Medulla oblongata (tissue), 1 donor: ENCODE measurements at regions not wholly inside any gene's neighbourhood (a gene's known extent, or its start where the extent isn't known, plus 50 kb on each side); places are given as distances from the start of the nearest gene placed in this dataset.

ENCODE experiments used
- DNase-seq: peaks from one replicate; pipeline ENCODE4 v3.0.0-alpha.2; 2015; ENCODE audit errors: extremely low spot score

DNA sequence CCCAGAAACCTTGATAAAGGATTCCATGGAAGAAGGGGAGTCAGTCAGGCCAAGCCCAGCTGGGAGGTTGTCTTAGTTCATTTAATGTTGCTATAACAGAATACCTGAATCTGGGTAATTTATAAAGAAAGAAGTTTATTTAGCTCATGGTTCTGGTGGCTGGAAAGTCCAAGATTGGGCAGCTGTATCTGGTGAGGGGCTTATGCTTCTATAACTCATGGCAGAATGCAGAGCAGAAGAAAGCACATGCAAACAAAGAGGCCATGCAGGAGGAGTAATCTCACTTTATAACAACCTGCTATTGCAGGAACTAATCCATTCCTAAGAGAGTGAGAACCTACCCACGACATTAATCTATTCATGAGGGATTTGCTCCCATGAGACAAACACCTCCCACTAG is 54.2 kb upstream of the ANKRD1 start:
- DNase-seq: no peak

DNA sequence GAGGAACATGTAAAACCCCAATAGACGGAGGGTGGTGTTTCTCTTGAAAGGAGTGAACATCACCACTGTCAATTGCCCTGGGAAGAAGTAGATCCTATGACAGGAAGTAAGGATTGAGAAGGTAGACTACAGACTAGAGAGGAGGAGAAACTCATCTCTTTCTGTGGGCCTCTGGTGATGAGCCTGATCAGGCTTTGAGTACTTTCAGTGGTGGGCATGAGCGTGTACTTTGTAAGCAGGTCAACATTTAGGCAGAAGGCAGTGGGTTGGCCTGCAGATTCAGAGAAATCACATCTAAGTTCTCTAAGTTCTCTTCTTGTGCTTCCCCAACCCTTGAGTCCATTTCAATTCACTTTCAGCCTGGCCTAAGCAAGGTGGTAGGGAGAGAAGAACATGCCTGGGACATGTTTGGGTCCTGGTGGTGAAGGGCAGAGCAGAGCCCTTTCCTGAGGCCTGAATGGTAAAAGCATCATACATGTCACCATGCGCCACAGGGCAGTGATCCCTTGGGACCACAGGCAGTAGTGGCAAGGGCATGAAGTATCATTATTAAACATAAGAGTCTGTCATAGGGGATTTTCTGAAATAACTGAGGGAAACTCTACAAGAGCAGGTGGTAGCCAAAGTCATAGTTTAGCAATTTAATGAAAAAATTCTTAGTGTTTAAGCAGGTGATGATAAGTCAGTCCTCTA is 56.4 kb upstream of the ANKRD1 start:
- DNase-seq: no peak

DNA sequence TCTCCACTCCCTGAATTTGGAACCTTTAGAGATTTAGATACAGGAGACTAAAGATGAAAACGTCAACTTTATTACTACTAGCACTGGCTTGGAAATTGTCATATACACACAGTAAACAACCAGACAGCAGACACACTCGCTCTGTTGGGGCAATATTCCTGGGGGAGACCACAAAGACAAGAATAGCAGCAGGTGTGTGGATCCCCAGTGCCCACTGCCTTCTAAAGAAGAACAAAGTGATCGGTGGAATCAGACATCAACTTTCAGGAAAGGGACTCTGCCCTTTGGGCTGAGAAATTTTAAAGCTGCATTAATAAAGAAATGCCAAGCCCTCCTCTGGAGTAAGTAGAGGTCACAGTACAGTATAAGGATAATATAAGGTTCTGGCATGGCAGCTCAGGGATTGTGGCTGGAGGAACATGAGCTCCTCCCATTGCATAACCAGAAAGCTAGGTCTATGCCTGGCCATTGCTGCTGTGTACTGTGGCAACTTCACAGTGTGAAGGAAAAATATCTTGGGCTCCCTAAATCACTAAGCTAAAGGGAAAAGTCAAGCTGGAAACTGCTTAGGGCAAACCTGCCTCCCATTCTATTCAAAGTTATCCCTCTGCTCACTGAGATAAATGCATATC is 57.1 kb upstream of the ANKRD1 start:
- no peak for DNase-seq

DNA sequence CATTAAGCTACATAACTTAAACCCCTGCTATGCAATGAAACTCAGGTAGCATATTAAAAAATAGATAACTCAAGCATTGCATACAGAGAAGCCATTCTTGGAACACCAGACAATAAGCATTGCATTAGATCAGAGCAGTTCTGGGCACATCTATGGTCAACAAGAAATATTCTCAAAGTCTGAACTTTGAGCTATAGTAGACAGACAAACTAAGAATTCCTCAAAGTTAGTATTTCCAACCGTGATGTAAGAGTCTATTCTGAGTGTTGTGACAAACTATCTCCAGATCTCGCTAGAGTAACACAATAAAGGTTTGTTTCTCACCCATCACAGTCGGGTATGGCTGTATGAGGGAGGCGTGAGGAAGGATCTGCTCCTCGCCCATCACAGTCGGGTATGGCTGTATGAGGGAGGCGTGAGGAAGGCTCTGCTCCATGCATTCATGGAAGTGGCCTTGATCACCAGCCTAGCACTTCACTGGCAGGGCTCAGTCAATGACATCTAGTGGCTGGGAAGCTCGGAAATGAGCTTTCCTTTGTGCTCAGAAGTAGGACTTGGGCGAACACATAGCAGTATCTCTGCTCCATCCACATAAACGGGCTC is 61.6 kb upstream of the ANKRD1 start:
- DNase-seq: no peak

DNA sequence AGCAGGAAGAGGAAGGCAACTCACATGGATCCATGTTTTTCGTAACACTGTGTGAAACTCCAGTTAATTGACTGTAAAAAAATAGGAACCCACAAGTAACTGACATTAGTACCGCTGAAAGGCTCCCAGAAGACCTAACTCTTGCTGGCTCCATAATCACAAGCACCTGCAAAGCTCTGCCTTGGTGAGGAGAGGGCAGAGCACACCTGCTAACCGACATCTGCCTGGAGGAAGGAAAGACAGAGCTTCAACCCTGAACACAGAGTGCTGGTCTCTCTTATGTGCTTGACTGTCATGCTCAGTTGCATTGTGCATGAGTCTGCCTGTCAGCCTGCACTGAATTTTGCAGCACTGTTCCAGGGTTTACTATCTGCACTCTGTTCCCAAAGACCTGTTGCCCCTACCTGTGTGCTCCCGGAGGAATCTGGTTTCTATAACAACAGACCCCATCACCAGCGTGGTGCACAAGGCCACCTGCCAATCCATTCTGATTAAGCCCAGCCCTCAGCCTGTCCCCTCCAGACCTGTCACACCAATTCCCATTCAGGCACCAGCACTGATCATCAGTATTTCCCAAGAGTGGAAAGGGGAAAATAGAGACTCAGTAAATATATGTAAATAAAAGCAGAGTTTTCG is 63.1 kb upstream of the ANKRD1 start:
- DNase-seq: no peak

DNA sequence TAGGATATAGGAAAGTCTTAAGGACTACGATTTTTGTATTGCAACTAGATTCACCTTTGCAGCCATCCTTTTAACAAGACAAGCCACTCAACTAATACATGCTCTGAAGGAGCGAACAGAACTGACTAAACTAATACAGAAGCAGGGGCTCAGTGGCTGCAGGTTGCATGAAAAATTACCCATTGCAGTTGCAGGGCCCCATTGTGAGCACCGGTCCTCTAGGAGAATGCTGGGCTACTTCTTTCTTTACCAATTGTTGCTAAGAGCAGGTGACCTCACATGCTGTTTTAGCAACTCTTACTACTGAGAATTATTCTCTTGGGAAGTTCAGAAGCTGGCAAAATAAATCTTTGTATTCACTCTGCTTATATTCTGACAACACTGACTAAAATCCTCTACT is 64.0 kb upstream of the ANKRD1 start:
- no peak for DNase-seq

DNA sequence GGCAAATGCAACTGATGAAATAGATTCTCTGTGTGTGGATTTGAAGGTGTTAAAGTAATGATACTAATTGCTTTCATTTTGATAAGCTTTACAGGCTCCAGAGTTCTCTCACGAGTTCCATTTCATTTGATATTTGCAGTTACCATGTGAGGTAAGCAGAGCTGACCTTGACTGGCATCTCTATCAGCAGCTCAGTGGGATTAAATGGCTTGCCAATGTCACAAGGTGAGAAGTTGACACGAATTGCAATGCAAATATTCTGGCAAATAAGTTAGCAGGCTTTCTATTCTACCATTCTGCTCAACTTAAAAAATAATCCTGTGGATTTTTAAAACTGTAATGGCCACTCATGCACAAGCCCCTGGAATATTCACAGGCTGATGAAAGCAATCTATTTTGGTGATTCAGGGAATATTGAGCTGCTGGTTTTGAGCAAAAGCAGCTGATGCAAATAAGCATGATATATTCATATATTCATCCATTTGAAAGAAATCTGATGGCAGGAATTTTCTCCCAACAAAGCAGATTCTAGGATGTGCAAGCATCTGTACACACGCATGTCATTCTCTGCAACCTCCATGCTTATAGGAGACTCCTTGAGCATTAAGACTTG is 64.5 kb upstream of the ANKRD1 start:
- DNase-seq: no peak

DNA sequence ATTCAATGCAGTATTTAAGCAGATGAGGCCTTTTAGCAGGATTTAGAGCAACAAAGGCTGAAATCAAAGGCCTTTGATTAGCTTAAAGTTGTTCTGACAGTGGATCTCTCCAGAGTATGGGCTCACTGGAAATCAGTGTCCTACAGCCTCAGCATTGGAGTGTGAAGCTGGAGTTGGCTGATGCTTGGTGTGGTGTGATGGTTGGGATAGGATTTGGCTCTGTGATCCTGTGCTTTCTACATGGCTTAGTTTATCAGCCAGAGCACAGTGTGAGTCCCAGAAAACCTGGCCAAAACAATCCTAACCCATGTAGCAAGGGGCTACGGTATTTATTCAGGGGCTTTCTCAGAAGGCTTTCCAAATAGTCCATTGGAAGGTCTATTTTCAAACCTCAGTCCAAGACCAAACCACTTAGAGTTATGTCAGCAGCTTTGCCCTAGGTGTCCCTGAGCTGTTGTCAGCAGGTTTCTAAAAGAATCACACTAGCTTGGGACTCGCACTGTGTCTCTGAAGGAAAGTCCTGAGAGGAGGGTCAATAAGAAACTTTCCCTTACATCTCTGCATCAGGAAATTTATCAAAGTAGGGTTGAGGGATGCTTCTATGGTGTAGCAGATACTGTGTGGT is 65.4 kb upstream of the ANKRD1 start:
- no peak for DNase-seq

DNA sequence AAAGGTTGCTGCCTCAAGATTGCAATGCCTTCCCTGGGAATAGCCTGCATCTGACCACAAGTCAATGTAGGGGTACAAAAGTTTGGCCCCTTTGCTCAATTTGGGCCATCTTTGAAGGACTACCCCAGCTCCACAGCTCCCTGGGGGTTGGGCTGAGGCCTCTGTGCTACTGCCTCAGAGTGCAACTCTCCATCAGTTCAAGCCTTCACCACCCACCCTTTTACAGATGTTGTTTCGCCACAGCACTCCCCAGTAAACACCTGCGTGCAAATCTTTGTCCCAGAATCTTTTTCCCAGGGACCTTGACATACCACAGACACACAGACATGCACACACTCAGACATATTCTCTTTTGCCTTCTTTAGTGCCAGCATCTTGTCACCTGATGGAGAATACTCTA is 66.0 kb upstream of the ANKRD1 start:
- DNase-seq: no peak

DNA sequence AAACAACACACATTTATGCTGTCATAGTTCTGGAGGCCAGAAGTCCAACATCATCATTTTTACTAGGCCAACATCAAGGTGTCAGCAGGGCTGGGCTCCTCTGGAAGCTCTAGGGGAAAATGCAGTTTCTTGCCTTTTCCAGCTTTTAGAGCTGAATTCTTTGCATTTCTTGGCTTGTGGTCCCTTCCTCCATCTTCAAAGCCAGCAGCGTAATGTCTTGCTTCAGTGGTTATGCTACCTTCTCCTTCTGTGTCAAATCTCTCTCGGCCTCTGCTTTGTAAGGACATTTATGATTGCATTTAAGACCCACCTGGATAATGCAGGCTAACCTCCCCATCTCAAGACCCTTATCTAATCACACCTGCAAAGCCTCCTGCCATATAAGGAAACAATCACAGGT is 66.5 kb upstream of the ANKRD1 start:
- DNase-seq: no peak

DNA sequence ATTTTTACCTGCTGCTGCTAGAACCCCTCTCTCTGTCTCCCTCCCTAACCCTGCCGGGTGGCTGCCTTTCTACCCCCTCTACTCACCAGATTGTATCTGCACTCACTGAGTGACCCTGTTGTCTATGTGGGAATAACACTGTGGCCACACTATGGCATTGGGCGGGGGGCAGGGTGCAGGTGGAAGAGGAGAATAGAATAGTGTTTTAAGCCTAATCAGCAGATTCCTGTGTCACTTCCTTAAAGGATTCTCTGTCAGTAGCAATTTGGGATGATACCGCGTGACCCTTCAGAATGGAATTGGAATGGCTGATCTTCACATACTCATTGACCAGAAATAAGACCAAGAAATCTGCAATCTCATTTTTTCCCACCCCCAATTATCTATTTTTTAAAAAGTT is 67.1 kb upstream of the ANKRD1 start:
- DNase-seq: no peak

DNA sequence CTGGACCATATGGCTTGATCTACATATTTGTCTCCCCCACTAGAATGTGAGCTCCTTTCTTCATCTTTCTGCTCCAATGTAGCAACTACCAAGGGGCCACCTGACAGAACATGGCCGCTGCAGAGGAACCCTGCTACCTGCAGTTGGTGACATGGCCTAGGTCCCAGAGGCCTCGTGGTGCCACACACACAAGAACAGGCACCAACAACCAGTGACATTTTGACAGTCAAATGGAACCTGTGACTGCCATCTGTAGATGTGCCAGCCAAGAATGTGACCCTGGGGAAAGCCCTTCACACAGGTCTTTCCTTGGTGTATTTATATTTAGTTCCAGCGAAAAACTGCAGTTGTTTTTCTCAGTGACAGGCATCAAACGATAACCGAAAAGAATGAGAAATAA is 67.9 kb upstream of the ANKRD1 start:
- no peak for DNase-seq

DNA sequence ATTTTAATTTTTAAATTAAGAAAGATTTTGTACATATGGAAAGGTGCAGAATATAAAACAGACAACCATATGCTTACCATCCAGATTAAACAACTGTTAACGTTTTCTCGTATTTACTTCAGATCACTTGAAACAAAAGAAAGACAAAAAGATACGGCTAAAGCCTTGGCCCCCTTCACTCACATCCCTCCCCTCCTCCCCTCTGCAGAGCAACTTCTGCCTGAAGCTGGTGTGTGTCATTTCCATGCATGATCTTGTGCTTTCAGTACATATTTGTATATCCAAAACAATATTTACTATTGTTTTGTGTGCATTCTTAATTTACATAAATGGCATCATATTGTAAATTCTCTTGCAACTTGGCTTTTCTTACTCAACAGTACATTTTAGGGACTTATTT is 68.5 kb upstream of the ANKRD1 start:
- DNase-seq: no peak

DNA sequence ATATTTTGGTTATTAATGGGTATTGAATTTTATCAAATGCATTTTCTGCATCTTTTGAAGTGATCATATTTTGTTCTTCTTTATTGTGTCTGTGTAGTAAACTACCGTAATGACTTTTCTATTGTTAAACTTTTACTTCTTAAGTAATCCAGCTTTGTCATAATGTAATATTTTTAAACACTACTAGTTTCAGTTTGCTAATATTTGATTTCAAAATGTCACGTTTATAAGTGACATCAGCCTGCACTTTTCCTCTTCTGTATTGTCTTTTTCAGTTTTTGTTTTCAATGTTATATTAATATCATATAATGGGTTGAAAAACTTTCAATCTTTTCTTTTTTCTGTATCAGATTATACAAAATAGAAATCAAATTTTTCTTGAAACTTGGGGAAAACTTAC is 71.6 kb upstream of the ANKRD1 start:
- DNase-seq: no peak

DNA sequence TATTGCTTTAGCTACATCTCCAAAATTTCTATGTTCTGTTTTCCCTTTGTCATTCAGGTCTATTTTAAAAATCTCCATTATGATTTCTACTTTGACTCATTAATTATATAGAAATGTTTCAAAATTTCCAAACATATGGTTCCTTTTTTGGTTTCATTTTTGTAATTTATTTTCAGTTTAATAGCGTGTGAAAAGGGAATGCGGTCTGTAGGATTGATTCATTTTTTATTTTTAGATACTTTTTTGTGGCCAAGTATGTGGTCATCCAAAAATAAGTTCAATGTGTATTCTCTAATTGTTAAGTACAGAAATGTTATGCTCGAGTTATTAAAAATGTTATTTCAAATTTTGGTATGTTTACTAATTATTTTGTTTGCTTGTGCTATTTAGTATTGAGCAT is 72.5 kb upstream of the ANKRD1 start:
- DNase-seq: no peak

DNA sequence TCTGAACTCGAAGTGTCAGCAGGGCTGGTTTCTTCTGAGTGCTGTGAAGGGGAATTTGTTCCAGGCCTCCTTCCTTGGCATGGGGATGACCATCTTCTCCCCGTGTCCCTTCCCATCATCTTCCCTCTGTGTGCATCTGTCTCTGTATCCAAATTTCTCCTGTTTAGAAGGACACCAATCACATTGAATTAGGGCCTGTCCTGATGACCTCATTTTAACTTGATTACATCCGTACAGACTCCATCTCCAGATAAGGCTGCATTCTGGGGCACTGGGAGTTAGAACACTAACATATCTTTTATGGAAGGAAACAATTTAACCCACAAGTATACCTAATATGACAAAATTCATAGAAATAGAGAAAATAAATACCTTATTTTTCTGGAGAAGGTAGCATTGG is 76.8 kb upstream of the ANKRD1 start:
- no peak for DNase-seq

DNA sequence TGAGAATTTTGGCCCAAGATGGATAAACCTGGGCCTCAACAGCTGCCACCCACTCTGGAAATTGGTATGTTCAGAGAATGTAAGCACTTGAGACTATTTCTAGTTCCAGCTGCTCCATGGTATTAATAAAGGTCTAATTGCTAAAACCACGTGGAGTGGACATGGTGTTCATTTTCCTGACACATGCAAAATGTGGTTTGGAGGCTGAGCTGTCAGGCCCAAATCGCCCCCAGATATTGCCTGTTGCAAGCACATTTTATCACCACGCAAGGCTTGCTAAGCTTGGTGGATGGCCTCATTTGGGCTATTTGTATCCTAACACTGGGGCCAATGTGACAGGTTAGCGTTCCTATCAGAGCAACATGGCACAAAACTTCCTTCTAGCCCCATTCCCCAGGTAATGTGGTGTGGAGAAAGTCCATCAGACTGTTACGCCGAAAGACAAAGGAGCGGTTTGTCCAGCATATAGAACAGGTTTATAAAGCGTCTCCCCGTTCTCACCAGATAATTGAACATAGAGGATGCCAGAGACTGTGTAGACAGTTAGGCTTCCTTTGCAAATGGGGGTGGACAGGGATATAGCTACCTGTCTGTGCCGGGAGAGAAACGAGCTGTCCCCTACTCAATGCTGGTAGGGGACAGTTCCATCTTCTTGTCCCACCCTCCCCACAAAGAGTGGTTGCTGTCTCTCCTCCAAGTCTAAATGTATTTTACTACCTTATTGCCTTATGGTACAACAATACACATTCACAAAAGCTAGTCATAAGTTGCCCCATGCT is 78.0 kb upstream of the ANKRD1 start:
- DNase-seq: no peak

DNA sequence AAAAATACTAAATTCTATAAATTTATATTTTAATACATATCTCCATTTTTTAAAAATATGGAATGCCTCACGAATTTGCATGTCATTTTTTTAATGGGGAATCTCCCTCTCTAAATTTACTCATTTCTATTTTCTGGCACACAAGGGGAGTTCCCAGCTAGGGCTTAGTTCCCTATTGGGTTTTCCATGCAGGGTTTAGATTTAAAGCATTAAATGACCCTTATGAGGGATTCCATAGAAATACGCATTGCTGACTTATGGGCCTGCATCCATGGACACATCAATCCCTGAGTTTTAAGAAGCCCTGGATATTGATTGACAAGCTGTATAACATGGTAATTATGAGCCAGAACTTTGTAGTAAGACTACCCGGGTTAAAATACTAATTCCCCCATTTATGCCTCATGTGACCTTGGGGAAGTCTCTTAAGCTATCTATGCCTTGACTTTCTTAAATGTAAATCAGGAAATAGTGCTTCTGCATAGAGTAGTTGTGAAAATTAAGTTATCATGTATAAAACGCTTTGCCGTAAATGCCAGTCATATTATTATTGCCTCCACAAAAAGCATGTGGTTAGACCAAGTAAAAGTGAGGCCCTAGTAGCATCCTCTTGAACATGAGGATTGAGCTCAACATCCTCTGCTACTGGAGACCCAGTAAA is 78.8 kb upstream of the ANKRD1 start:
- DNase-seq: no peak

DNA sequence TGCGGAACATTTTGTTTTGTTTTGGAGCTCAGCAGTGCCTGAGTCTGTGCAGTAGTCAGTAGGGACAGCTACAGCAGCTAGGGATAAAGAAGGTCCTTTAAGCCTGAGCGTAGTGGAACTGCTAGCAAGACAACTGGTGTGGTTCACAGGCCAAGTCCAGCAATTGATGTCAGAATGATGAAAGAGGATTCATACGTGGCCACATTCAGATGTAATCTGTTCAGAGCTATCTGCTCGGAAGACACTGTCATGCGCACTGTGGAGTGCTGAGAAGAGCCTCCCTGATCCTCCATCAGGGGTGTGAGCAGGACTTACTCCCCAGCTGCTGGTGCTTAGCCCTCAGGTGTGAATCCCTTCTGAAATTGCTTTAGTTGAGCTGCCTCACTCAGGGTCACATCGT is 79.6 kb upstream of the ANKRD1 start:
- DNase-seq: no peak

DNA sequence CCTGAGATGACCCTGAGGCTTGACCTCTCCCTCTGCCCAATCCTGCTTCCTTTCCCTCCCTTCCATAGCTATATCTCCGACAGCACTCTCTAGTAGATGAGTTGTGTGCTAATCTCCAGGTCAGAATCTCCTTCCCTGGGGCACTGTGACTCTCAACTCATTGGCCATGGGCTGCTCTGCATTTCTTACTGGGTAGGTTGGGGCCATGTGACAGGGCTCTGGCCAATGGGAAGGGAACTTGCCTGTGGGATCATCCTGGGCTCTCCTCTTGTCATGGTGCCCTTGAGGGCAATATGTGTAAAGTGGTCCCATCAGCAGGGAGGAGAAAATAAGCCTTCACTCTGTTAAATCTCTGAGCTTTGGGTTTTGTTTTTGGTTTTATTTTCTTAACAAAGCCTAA is 80.1 kb upstream of the ANKRD1 start:
- no peak for DNase-seq

DNA sequence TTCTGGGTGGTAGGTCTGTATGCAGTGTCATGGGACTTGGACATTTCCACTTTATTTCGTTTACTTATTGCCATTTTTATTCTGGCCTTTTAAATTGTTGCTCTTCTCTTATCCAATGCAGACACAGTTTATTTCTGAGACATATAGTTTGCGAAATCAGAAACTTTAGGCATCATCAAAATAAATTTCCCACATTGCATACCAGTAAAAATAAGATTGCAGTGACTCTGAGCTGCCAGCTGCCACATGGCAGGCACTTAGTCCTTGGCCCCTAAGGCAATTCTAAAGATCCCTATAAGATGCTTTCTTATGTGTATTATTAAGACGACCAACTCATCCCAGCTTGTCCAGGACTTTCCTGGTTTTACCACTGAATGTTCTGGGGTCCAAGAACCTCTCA is 81.8 kb upstream of the ANKRD1 start:
- DNase-seq: no peak
